Neural crest cell (in vitro differentiated cells): ENCODE measurements at regions not wholly inside any gene's neighbourhood (a gene's known extent, or its start where the extent isn't known, plus 50 kb on each side); places are given as distances from the start of the nearest gene placed in this dataset.

Source experiments
- DNase-seq: peaks from one replicate; pipeline ENCODE4 v3.0.0; 2021; ENCODE audit warnings: low read depth, mixed read lengths, low spot score
- H3K27ac Mint-ChIP-seq: one replicate; pipeline ENCODE4 v1.8.0; 2021; ENCODE audit warnings: mild to moderate bottlenecking, mixed read lengths; ENCODE audit not compliant: unreplicated experiment
- H3K27me3 Mint-ChIP-seq: 2 replicates; pipeline ENCODE4 v1.8.0; 2021; ENCODE audit warnings: low read depth, mild to moderate bottlenecking, mixed read lengths
- H3K36me3 Mint-ChIP-seq: 2 replicates; pipeline ENCODE4 v1.8.0; 2021; ENCODE audit warnings: low read depth, mild to moderate bottlenecking, mixed read lengths
- H3K4me1 Mint-ChIP-seq: 2 replicates; pipeline ENCODE4 v1.8.0; 2021; ENCODE audit warnings: mixed read lengths
- H3K4me3 Mint-ChIP-seq: one replicate; pipeline ENCODE4 v1.8.0; 2021; ENCODE audit warnings: mild to moderate bottlenecking, mixed read lengths
- H3K9me3 Mint-ChIP-seq: 2 replicates; pipeline ENCODE4 v1.8.0; 2021; ENCODE audit warnings: mixed read lengths
- TF ChIP-seq, protein P1 (sequence below): fragments of 200-600 bp; sonication (generic); conservative IDR thresholded peaks from 2 replicates; pipeline ENCODE4 v1.5.0; 2021; ENCODE audit warnings: antibody characterized with exemption, mild to moderate bottlenecking

DNA sequence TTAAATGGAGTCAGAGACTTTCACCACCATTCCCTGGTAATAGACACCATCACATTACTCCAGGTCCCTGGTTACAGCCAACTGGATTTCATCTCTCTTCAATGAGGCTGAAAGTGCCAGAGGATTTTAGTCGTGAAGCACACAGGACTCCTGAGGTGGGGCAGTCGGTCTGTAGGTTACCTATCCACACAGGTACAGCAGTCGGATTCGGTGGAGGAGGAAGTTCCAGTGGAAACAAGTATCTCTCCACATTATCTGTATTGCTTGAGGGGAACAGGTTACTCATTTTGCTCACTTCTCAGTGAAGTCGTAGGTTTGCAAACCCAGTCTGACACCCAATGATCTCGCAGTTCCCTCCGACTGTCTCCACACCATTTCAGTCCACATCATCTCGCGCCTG lies 82.3 kb upstream of the TMEM45B start:
- TF ChIP-seq, protein P1, sequence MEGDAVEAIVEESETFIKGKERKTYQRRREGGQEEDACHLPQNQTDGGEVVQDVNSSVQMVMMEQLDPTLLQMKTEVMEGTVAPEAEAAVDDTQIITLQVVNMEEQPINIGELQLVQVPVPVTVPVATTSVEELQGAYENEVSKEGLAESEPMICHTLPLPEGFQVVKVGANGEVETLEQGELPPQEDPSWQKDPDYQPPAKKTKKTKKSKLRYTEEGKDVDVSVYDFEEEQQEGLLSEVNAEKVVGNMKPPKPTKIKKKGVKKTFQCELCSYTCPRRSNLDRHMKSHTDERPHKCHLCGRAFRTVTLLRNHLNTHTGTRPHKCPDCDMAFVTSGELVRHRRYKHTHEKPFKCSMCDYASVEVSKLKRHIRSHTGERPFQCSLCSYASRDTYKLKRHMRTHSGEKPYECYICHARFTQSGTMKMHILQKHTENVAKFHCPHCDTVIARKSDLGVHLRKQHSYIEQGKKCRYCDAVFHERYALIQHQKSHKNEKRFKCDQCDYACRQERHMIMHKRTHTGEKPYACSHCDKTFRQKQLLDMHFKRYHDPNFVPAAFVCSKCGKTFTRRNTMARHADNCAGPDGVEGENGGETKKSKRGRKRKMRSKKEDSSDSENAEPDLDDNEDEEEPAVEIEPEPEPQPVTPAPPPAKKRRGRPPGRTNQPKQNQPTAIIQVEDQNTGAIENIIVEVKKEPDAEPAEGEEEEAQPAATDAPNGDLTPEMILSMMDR: no peak
- no peak for DNase-seq

DNA sequence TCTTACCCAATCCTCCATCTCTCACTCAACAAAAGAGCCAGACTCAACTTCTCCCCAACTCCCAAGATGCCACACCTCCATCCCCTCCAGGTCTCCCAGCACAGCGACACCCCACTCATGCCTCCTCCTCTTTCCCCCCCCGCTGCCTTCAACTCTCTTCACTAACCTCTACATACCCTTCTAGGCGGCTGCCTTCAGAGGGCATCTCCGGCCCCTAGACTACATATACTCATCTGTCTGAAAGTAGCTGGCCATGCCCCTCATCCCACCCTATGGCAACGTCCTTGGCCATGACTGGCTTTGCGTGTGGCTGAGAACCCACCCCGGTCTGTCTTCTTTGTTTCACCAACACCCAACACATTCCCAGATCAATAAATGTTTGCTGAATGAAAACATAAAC lies 81.7 kb upstream of the TMEM45B start:
- TF ChIP-seq, protein P1: no peak
- H3K27ac Mint-ChIP-seq: peak overlapping the region; percentile 39
- H3K27me3 Mint-ChIP-seq: peaks cover 11% of the 10 kb centered on the region
- DNase-seq: no peak
- H3K4me1 Mint-ChIP-seq: no peaks in the 10 kb centered on the region
- H3K4me3 Mint-ChIP-seq: no peak overlapping the region
- peaks cover 4% of the 10 kb centered on the region for H3K36me3 Mint-ChIP-seq
- H3K9me3 Mint-ChIP-seq: peaks cover 12% of the 10 kb centered on the region

More for the DNA sequence above, 82.3 kb upstream of the TMEM45B start:
- Mint-ChIP-seq H3K9me3 (peaks cover 12% of the 10 kb centered on the region), H3K4me1 (no peaks in the 10 kb centered on the region), H3K27ac (peak overlapping the region; percentile 39), H3K36me3 (peaks cover 4% of the 10 kb centered on the region), H3K27me3 (peaks cover 11% of the 10 kb centered on the region), H3K4me3 (no peak overlapping the region)

DNA sequence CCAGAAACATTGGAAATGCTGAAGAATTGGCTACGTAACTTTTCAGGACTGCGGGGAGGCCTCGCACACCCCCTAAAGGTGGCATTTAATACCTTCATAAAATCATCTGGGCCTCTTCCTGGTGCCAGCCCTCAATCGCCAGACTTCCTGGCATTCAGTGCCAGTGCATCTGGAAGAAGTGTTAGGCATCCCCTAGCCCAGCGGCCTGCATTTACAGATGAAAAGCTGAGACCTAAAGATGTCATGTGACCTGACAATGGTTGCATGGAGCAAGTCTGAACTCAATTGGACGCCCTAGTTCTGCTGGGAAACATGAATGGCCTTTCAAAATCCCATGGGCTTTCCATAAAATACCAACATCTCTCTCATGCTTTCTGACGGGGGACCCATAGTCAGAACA lies 81.0 kb upstream of the TMEM45B start:
- Mint-ChIP-seq H3K9me3 (peaks cover 12% of the 10 kb centered on the region), H3K36me3 (peaks cover 4% of the 10 kb centered on the region), H3K4me3 (no peak overlapping the region), H3K27me3 (peaks cover 11% of the 10 kb centered on the region), H3K4me1 (no peaks in the 10 kb centered on the region), H3K27ac (no peak overlapping the region)
- TF ChIP-seq, protein P1: no peak
- no peak for DNase-seq

DNA sequence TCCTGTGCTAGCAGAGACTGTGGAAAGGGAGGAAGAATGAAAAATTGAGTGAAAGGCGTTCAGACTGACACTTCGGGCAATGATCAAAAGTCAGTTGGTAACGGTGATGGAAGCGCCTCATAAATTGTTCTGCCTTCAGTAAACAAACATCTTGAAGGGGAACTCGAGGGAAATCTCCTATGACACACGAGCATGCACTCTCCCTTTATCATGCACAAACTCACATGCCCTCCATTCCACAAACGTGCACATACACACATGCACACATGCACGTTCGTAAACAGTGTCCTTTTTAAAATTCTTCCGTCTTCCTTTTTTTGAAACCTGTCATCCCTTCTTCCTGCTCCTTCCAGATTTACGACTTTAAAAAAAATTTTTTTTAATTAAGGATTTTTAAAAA lies 77.8 kb upstream of the TMEM45B start:
- H3K9me3 Mint-ChIP-seq: peaks cover 14% of the 10 kb centered on the region
- no peak for DNase-seq
- TF ChIP-seq, protein P1: no peak
- H3K36me3 Mint-ChIP-seq: peaks cover 4% of the 10 kb centered on the region
- peaks cover 17% of the 10 kb centered on the region for H3K27me3 Mint-ChIP-seq
- no peak overlapping the region for H3K4me3 Mint-ChIP-seq
- no peaks in the 10 kb centered on the region for H3K4me1 Mint-ChIP-seq
- no peak overlapping the region for H3K27ac Mint-ChIP-seq

DNA sequence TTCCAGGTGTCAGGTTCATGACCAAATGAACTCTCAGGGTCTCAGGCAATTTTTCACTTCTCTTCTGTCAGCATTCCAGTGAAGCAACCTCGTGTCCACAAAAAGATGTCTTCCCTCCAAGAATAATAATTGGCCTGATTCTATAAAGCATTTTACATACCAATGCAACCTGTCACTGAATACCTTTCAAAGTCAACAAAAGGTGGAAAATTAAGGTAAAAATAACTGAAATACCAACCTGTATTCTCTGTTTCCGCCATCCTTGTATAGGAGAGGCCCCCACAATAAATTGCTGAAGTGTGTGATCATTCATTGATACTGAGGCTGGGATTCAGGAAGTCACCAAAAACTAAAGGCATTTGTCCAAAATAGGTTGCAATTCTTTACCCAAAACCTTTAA lies 77.4 kb upstream of the TMEM45B start:
- Mint-ChIP-seq H3K4me1 (no peaks in the 10 kb centered on the region), H3K27me3 (peaks cover 17% of the 10 kb centered on the region), H3K27ac (no peak overlapping the region), H3K9me3 (peaks cover 14% of the 10 kb centered on the region), H3K36me3 (peaks cover 4% of the 10 kb centered on the region), H3K4me3 (no peak overlapping the region)
- DNase-seq: no peak
- TF ChIP-seq, protein P1: no peak

DNA sequence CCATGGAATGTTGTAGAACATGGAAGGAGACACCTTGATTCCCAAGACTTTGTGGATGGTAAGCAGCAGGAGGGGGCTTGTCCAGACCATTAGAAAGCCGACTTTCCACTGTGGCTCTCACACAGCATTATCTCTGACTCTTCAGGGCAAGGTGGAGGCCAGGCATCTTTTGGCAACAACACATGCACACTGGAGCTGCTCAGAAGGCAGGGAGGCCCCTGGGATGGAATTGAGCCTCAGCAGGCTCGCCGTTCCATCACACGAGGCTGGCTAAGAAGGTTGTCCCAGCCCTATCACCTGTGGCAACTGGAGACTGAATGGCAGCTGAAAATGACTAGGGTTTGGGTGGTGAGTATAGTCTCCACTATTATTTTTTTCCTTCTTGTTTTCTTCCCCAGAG lies 76.3 kb upstream of the TMEM45B start:
- Mint-ChIP-seq H3K27ac (no peak overlapping the region), H3K9me3 (peaks cover 11% of the 10 kb centered on the region), H3K27me3 (peaks cover 10% of the 10 kb centered on the region), H3K4me1 (no peaks in the 10 kb centered on the region), H3K4me3 (no peak overlapping the region), H3K36me3 (peaks cover 4% of the 10 kb centered on the region)
- TF ChIP-seq, protein P1: no peak
- DNase-seq: no peak
